Activated T-cell treated with anti-CD3 and anti-CD28 coated beads for 24 hours (primary cell): ENCODE measurements at regions not wholly inside any gene's neighbourhood (a gene's known extent, or its start where the extent isn't known, plus 50 kb on each side); places are given as distances from the start of the nearest gene placed in this dataset.
"Not testable (repeated sequence)": the region's sequence is repeated elsewhere in the genome, so short reads cannot be mapped to it uniquely, and the experiment has no call there.

Experiments used
- DNase-seq: peaks from one replicate; pipeline ENCODE4 v3.0.0-alpha.2; 2020; ENCODE audit warnings: low read depth

DNA sequence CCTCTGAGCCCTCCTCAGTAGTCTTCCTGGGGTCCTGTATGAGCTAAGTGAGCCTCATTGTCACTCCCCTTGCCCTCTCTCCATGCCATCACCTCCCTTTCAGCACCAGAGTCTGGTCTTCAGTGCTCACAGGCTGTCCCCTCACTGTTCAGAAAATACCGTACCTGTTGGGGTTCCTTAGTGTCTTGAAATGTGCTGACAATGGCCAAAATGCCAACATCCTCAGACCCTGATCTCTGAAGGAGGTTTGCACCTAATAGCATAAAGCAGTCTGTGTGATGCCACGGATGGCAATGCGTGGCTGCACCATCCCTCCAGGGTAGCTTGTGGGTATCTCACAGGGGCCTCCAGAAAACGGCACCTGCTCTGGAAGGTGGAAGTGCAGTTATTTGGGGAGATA lies 301.0 kb upstream of the TLE3 start:
- no peak for DNase-seq

DNA sequence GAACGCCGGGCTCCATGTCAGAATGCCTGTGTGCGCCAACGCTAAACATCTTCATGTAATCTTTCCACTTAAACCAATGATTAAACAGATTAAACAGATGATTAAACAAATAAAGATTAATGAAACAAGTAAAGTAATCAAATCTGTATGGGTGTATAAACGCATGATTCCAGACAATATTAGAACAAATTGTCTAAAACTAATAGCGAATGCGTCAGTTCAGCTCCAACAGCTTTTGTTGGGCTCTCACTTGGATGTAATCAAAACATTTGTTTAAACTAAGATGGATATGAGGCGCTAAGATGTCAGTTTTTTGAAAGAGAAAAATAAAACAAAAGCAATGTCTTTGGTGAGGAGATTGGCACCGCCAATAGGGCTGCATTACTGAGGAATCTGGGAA lies 299.1 kb upstream of the TLE3 start:
- no peak for DNase-seq

DNA sequence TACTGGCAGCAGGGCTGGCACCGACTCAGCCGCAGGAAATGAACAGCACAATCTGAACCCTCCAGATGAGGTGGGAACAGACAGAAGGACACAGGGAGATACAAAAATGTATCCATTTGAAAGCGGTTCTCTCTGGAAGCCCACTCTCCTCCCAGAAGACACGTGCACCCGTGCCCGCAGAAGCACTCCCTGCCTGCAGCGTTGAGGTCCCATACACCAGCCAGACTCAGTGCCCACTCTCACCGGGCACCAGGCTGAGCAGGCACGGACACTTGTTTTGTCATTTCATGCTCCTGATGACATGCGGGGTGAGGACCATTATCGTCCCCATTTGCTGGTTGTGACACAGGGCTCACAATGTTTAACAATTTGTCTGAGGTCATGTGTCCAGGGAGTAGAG lies 297.4 kb upstream of the TLE3 start:
- no peak for DNase-seq

DNA sequence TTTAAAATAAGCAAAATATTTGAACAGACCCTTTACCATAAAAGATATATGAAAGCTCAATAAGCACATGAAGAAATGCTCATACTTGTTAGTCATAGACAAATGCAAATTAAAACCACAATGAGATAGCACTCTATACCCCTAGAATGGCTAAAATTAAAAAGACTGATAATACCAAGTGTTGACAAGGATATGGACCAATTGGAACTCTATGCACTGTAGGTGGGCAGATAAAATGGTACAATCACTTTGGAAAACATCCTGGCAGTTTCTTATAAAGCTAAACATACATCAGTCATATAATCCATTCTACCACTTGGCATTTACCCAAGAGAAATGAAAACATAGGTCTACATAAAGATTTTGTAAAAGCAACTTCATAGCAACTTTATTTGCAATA lies 293.0 kb upstream of the TLE3 start:
- DNase-seq = no peak

- no peak for DNase-seq
Measured at GRCh38 chr15:70387993-70388392, 290.3 kb upstream of the TLE3 start.

DNA sequence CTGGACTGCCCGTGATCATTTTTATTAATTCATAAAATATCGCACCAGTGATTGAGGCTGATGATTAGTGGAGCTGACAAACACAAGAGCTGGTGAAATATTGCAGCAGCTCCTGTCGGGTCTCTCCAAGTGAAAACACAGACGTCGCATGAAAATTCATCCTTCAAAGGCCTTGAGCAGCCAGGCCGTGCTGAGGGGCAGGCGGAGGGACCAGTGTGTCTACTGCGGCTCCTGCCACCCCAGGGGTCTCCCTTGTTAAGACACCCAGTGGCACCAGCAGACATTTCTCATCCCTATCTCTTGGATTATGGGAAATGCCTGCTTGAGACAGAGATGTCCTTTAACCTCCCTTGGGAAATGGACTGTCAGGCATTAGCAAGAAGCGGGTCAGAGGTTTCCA lies 289.4 kb upstream of the TLE3 start:
- DNase-seq = no peak

GRCh38 chr15:70385711-70386110 lies 288.0 kb upstream of the TLE3 start:
- DNase-seq = no peak

DNA sequence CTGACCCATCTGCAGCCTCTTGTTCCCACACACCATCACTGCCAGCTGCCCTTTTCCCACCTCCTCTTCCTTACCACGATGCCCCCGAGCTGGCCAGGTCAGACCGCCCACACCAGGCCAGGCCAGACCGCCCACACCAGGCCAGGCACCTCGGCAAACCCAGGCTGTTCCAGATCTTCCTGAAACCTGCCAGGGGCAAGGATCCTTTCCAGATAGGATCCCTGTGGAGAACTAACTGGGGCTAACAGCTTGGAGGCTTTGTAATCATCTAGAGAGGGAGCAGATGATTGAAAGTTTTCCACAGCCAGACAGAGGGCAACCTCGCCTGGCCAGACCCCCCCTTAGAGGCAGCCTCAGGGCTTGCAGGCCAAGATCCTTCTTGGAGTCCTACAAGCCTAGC lies 287.3 kb upstream of the TLE3 start:
- DNase-seq = no peak

- no peak for DNase-seq
Measured at GRCh38 chr15:70383856-70384255, 286.1 kb upstream of the TLE3 start.

DNA sequence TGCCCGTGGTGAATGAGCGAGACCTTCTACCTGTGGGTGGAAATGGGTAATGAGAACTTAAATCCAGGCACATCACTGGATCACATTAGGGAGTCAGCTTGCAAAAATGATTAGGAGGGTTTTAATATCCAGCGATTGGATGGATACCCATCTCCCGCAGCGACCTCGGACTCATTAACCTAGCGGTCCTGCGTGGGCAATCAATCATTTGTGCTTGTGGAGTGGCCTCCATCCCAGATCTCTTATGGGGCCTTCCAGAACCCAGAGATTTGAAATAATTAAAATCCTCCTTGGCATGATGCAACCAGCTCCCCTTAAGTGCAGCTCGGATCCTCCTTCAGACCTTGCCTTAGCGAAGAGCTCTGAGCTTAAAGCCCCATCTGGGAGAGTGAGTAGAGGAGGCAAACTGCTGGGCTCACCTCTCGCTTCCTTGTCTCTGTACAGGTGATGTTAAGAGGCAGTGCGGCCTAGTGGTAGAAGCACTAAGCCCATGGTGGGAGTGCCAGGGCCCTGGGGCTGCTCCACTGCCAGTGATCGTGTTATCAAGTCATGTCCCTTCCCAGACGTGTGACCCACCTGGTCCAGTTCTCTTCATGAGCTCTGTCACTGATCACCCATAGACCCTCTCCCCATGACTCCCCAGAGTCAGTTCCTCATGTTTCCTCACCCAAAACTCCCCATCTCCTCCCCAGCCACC lies 285.2 kb upstream of the TLE3 start:
- DNase-seq = no peak

GRCh38 chr15:70382009-70382749 lies 284.5 kb upstream of the TLE3 start:
- no peak for DNase-seq

DNA sequence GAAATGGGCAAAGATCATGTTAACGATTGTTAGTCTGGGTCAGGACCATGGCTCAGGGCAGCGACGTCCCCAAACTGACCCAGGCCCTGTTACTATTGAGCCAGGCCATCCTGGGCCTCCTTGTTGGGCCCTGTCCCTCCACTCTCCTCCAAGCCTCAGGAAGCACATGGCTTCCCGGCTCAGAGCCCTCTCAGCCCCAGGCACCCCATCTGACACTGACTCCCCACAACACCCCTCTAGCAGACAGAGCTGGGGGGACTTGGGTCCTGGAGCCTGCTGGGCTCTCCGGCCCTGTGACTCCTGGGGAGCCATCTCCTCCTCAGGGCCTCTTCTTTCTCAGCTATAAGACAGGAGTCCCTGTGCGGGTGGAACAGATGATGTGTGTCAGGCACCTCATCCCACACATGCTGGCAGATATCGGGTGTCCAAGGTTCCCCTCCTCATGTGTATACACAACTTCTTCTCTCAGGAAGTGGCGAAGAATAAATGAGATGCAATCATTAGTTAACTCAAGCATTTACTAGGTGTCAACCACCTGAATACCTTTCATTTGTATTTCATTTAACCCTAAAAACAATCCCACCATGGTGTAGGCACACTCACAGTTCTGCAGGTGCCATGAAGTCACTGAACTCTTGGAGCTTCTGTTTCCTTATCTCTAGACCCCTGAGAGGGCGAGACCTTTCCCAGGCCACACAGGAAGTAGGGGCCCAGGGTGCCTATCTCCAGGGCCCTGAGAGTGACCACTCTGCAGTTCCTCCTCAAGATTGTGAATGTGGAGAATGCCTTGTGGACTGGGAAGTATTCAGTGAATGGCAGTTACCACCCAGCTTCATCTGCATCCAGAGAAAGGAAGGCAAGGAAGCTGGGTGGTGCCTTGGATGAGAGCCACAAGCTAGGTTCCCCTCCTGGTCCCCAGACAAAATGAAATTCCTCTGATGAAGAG lies 282.5 kb upstream of the TLE3 start:
- no peak for DNase-seq

DNA sequence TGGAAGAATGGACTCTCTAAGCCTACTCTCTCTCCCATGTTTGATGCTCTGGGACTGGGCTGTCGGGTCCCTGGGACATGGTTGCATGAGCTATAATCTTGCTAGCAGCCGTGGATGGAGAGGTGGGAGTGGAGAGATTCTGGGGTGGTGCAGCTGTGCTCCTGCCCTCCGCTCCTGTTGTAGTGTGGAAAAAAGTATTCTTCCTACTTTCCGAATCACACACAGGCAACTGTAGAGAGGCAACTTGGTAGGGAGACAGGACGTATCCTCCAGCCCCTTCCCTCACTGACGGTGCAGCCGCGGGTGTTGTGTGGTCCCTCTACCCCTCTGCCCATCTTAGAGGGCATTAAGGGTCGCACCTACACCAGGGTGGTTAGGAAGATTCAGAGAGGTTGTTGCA lies 281.4 kb upstream of the TLE3 start:
- DNase-seq = no peak

DNA sequence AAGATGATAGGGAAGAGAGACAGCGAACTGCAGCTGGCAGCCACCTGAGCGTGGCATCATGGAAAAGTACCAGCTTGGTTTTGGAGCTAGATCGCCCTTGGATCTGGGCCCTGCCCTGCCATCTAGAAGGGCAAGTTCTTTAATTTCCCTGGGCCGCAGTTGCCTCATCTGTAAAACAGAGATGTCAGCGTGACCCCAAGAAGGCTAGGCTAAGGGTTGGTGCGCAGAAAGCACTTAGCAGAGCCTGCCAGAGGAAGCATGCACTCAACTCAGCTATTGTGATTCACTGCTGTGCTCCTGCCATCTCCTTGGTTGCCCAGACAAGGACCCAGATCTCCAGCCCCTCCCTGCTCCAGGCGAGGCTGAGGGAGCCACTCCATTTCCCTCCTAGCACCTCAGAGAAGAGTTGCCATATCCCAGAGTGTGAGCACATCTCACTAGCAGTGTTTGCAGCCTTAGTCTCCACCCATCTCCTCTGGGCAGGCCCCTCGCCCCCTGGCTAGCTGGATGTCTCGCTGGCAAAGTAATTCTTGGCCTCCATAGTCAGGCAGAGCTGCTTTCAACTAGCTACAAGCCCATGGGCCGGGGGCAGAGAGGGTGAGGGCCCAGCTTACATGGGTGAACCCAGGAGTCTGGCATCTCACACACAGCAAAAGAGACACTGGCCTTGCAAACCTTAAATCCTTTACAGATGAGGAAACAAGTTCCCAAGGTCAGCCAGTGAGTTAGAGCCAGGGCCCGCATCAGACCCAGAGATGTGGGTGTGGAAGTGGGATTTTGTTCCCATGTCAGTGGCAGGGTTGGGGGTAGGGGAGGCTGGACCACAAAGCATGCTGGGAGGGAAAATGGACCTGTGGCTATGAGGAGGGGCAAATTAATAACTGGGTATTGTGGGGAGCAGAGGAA lies 280.7 kb upstream of the TLE3 start:
- no peak for DNase-seq

DNA sequence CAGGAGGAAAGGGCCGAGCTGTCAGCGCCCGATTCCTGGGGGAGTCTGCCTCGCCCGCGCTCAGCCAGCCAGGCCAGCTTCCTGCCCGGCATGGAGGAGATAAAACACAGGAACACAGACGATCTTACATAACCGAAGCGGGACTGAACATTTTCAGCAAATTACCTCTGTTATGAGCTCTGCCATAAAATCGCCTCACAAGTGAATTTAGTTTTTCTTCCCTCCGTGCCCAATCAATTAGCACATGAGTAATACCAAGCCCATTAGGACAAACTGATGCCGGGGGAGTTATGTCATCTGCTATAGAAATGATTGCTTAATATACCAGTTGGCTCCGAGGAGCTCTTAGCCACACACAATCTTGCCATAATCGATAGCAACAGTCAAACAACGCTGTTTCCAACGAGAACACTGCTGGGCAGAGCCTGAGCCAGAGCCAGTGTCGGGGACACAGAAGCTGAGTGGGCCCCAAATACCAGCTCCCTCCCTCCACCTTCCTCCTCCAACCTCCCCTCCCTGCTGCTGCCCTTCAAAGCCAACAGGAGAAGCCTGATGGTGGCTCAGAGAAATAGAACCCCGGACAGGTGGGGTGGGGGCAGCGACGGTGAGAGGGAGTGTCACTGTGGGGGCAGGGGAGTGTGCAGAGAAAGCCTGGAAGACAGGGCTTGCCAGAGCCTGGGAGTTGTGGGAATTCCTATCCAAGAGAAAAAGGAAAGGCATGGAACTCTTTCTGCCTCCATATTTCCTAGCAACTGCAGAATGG lies 279.4 kb upstream of the TLE3 start:
- no peak for DNase-seq

GRCh38 chr15:70376031-70376928 lies 278.6 kb upstream of the TLE3 start:
- DNase-seq = no peak

DNA sequence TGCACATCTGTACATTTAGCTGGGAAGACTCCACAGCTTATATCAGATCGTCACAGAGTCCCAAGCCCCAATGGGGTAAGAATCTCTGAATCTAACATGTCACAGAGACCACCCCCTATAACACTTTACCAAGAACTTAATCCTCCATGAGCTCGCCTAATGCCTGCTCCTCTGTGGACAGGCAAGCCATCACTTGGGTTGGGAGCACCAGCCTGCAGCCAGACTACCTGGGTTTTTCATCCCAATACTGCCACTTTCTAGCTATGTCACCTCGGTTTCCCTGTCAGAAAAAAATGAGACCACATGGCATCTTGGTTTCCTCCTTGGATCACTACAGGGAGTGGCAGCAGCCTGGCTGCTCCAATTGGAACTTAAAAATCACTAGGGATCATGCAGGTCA lies 277.9 kb upstream of the TLE3 start:
- no peak for DNase-seq

DNA sequence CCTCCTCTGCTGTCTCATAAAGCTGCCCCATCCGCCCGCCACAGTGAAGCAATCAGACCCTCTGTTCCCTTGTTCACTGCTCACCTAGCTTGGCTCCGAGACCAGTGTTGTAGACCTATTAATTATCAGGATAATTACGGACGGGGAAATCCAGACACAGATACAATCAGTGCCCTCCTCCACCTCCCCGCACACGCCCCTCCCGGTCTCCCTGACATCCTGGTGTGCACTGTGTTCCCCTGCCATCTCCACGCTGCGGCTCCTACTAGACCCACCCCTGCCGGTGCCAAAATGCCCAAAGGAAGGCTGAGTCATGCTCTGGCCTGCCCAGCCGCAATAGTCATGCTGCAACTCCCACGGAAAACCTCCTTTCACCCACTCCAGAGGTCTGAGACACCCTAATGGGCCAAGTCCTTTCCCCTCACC lies 277.3 kb upstream of the TLE3 start:
- no peak for DNase-seq

GRCh38 chr15:70374096-70374495 lies 276.4 kb upstream of the TLE3 start:
- DNase-seq = no peak

- DNase-seq = not testable (repeated sequence)
Measured at GRCh38 chr15:70373439-70373838, 275.7 kb upstream of the TLE3 start.
